Calu3 (cell line): ENCODE measurements at regions not wholly inside any gene's neighbourhood (a gene's known extent, or its start where the extent isn't known, plus 50 kb on each side); places are given as distances from the start of the nearest gene placed in this dataset.
"Not testable (repeated sequence)": the region's sequence is repeated elsewhere in the genome, so short reads cannot be mapped to it uniquely, and the experiment has no call there.

Source experiments
- BruUV-seq: library from RNA; stranded (reverse); fragments of 400-500 nt; replicated peaks from 2 replicates; lab custom pipeline; 2021; lab: Mats Ljungman, UMichigan
- CTCF ChIA-PET: fragments of 300-600 bp; sonication (Branson Sonifier 250); formaldehyde crosslinking; loops from one replicate; lab custom pipeline; 2022; ENCODE audit warnings: antibody characterized with exemption; lab: Charles Lee
- DNase-seq: peaks from one replicate; pipeline ENCODE4 v3.0.0; 2022
- H3K27ac Mint-ChIP-seq: one replicate; pipeline ENCODE4 v1.8.0; 2022; ENCODE audit warnings: mixed read lengths; ENCODE audit not compliant: unreplicated experiment
- H3K27me3 Mint-ChIP-seq: one replicate; pipeline ENCODE4 v1.8.0; 2022; ENCODE audit warnings: mixed read lengths; ENCODE audit not compliant: unreplicated experiment
- H3K36me3 Mint-ChIP-seq: one replicate; pipeline ENCODE4 v1.8.0; 2022; ENCODE audit warnings: mild to moderate bottlenecking, moderate library complexity, mixed read lengths; ENCODE audit not compliant: insufficient read depth, unreplicated experiment
- H3K4me1 Mint-ChIP-seq: one replicate; pipeline ENCODE4 v1.8.0; 2022; ENCODE audit warnings: mild to moderate bottlenecking, low read depth, mixed read lengths; ENCODE audit not compliant: unreplicated experiment
- H3K4me3 Mint-ChIP-seq: one replicate; pipeline ENCODE4 v1.8.0; 2022; ENCODE audit warnings: mild to moderate bottlenecking, low read depth, moderate library complexity, mixed read lengths; ENCODE audit not compliant: unreplicated experiment
- H3K9me3 Mint-ChIP-seq: one replicate; pipeline ENCODE4 v1.8.0; 2022; ENCODE audit warnings: low read depth, mixed read lengths; ENCODE audit not compliant: unreplicated experiment
- intact Hi-C: fragments of 100-400 bp; cut with micrococcal nuclease; formaldehyde crosslinking; loops from one replicate; pipeline ENCODE4 v1.10.0; 2022; ENCODE audit not compliant: unreplicated experiment
- TF ChIP-seq, protein P1 (sequence below): fragments of 200-600 bp; IDR thresholded peaks from one replicate; pipeline ENCODE4 v1.8.0; 2022; ENCODE audit warnings: antibody characterized with exemption; ENCODE audit not compliant: unreplicated experiment

DNA sequence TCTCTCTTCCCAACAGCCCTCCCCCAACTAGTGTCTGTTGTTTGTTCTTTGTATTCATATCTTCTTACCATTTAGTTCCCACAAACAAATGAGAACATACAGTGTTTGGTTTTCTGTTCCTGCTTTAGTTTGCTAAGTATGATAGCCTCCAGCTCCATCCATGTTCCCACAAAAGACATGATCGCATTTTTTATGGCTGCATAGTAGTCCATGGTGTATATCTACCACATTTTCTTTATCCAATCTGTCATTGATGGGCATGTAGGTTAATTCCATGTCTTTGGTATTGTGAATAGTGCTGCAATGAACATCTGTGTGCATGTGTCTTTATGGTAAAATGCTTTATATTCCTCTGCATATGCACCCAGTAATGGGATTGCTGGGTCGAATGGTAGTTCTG, 283.9 kb upstream of the FGF13 start:
- no TSS peak for BruUV-seq
- H3K27me3 Mint-ChIP-seq: no peaks in the 10 kb centered on the region
- peaks cover 13% of the 10 kb centered on the region for H3K9me3 Mint-ChIP-seq
- no peak overlapping the region for H3K4me3 Mint-ChIP-seq
- H3K4me1 Mint-ChIP-seq: no peaks in the 10 kb centered on the region
- no peaks in the 10 kb centered on the region for H3K36me3 Mint-ChIP-seq
- intact Hi-C loops: no loop called here
- H3K27ac Mint-ChIP-seq: no peak overlapping the region
- no peak for DNase-seq
- TF ChIP-seq, protein P1, sequence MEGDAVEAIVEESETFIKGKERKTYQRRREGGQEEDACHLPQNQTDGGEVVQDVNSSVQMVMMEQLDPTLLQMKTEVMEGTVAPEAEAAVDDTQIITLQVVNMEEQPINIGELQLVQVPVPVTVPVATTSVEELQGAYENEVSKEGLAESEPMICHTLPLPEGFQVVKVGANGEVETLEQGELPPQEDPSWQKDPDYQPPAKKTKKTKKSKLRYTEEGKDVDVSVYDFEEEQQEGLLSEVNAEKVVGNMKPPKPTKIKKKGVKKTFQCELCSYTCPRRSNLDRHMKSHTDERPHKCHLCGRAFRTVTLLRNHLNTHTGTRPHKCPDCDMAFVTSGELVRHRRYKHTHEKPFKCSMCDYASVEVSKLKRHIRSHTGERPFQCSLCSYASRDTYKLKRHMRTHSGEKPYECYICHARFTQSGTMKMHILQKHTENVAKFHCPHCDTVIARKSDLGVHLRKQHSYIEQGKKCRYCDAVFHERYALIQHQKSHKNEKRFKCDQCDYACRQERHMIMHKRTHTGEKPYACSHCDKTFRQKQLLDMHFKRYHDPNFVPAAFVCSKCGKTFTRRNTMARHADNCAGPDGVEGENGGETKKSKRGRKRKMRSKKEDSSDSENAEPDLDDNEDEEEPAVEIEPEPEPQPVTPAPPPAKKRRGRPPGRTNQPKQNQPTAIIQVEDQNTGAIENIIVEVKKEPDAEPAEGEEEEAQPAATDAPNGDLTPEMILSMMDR: no peak
- CTCF ChIA-PET: no interaction called here

DNA sequence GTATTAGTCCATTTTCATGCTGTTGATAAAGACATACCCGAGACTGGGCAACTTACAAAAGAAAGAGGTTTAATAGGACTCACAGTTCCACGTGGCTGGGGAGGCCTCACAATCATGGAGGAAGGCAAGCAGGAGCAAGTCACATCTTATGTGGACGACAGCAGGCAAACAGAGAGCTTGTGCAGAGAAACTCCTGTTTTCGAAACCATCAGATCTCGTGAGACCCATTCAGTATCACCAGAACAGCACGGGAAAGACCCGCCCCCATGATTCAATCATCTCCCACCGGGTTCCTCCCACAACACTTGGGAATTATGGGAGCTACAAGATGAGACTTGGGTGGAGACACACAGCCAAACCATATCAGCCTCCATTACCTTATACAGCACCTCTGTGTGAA, 278.9 kb upstream of the FGF13 start:
- H3K4me3 Mint-ChIP-seq, DNase-seq, intact Hi-C loops, CTCF ChIA-PET, H3K27ac Mint-ChIP-seq, H3K9me3 Mint-ChIP-seq, BruUV-seq, H3K4me1 Mint-ChIP-seq, H3K27me3 Mint-ChIP-seq, H3K36me3 Mint-ChIP-seq: not testable (repeated sequence)

DNA sequence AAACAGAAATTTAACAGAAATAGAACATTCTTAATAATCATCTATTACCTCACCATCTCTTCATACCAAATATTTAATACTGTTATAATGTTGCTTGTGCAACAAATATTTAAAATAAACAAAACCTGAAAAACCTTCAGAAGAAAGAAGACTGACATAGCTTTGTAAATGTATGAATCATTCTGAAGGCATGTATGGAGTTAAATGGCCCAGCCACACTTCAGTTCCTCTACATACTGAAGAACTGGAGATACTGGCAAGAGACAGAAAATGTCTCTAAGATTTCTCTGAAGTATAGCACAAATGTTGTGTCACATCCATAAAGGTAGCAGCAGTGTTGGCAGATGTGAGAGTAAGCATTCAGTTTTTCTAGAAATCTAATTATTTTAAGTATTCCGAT, 275.3 kb upstream of the FGF13 start:
- intact Hi-C loops: no loop called here
- TF ChIP-seq, protein P1: no peak
- CTCF ChIA-PET: no interaction called here

GRCh38 chrX:138986235-138986634, 274.7 kb upstream of the FGF13 start:
- DNase-seq: no peak
- no TSS peak for BruUV-seq
- CTCF ChIA-PET: interaction anchor here (0.6 kb wide), 1 partner anchor 42 kb away, joined by 7 read pairs; no protein-coding TSS in a partner anchor

More for the DNA sequence above, 275.3 kb upstream of the FGF13 start:
- Mint-ChIP-seq H3K4me1 (no peaks in the 10 kb centered on the region), H3K36me3 (no peaks in the 10 kb centered on the region), H3K4me3 (no peak overlapping the region), H3K27me3 (no peaks in the 10 kb centered on the region), H3K9me3 (peaks cover 11% of the 10 kb centered on the region), H3K27ac (no peak overlapping the region)
- BruUV-seq: no TSS peak
- DNase-seq: no peak

DNA sequence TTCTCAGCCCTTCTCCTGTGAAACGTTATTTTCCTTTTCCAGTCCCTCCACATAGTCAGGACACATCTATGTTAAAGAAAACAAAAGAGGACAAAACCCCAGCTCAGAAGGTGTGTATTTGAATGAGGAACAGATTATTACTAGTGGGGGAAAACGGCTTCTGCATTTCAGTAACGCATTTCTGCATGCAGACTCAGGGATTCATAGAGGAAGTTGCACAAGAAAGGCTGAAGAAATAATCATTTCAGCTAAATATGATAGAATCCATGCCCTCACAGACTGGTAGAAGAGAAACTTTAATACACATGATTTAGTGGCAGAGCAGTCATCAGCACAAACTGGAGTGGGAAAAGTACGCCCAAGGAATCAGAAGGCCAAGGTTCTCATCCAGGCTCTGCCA, 270.8 kb upstream of the FGF13 start:
- TF ChIP-seq, protein P1: no peak
- H3K4me1 Mint-ChIP-seq: no peaks in the 10 kb centered on the region
- H3K4me3 Mint-ChIP-seq: no peak overlapping the region
- no peaks in the 10 kb centered on the region for H3K27me3 Mint-ChIP-seq
- H3K27ac Mint-ChIP-seq: no peak overlapping the region
- H3K9me3 Mint-ChIP-seq: peaks cover 17% of the 10 kb centered on the region
- H3K36me3 Mint-ChIP-seq: no peaks in the 10 kb centered on the region
- BruUV-seq: no TSS peak
- intact Hi-C loops: no loop called here
- DNase-seq: no peak
- CTCF ChIA-PET: no interaction called here

More at GRCh38 chrX:138986235-138986634, 274.7 kb upstream of the FGF13 start:
- H3K27me3 Mint-ChIP-seq: no peaks in the 10 kb centered on the region
- H3K27ac Mint-ChIP-seq: no peak overlapping the region
- peaks cover 12% of the 10 kb centered on the region for H3K9me3 Mint-ChIP-seq
- H3K4me3 Mint-ChIP-seq: no peak overlapping the region
- no peaks in the 10 kb centered on the region for H3K4me1 Mint-ChIP-seq
- H3K36me3 Mint-ChIP-seq: no peaks in the 10 kb centered on the region
- TF ChIP-seq, protein P1: no peak
- intact Hi-C loops: no loop called here
